ENCODE measurements at regions not wholly inside any gene's neighbourhood (a gene's known extent, or its start where the extent isn't known, plus 50 kb on each side); places are given as distances from the start of the nearest gene placed in this dataset.

- DNase-seq (ENCODE audit: low spot score), result no peak
- H3K36me3 ChIP-seq, result no peaks in the 10 kb centered on the region
- H3K4me1 ChIP-seq, result no peaks in the 10 kb centered on the region
- TF ChIP-seq CTCF (IDR thresholded peaks at IDR 0.05), result no peak
- H3K9me3 ChIP-seq, result no peaks in the 10 kb centered on the region
- H3K27ac ChIP-seq, result no peak overlapping the region
- H3K27me3 ChIP-seq, result no peaks in the 10 kb centered on the region
- no peak overlapping the region for H3K4me3 ChIP-seq
Measured at GRCh38 chr5:175012267-175012666, 287.9 kb downstream of the MSX2 start.

GRCh38 chr5:175003531-175003930 lies 279.1 kb downstream of the MSX2 start:
- peaks cover 0 to 3% of the 10 kb centered on the region in 2 donors for H3K9me3 ChIP-seq
- no peaks in the 10 kb centered on the region for H3K4me1 ChIP-seq
- no peak overlapping the region for H3K27ac ChIP-seq
- no peak for TF ChIP-seq CTCF (IDR thresholded peaks at IDR 0.05)
- no peak overlapping the region for H3K4me3 ChIP-seq
- H3K27me3 ChIP-seq, result no peaks in the 10 kb centered on the region
- H3K36me3 ChIP-seq, result no peaks in the 10 kb centered on the region
- no peak for DNase-seq (ENCODE audit: low spot score)

- Histone ChIP-seq H3K36me3 (no peaks in the 10 kb centered on the region), H3K4me1 (no peaks in the 10 kb centered on the region), H3K27me3 (no peaks in the 10 kb centered on the region), H3K9me3 (peaks cover 0 to 10% of the 10 kb centered on the region in 2 donors), H3K4me3 (no peak overlapping the region), H3K27ac (no peak overlapping the region)
- DNase-seq (ENCODE audit: low spot score), result no peak
- no peak for TF ChIP-seq CTCF (IDR thresholded peaks at IDR 0.05)
Measured at GRCh38 chr5:175001876-175002645, 277.7 kb downstream of the MSX2 start.

GRCh38 chr5:175001311-175001710 lies 276.9 kb downstream of the MSX2 start:
- H3K27ac ChIP-seq, result no peak overlapping the region
- no peak for TF ChIP-seq CTCF (IDR thresholded peaks at IDR 0.05)
- H3K4me3 ChIP-seq, result no peak overlapping the region

GRCh38 chr5:174999581-174999980 lies 275.2 kb downstream of the MSX2 start:
- Histone ChIP-seq H3K4me3 (no peak overlapping the region), H3K27me3 (no peaks in the 10 kb centered on the region), H3K36me3 (no peaks in the 10 kb centered on the region), H3K27ac (no peak overlapping the region), H3K4me1 (no peaks in the 10 kb centered on the region), H3K9me3 (peaks cover 0 to 10% of the 10 kb centered on the region in 2 donors)
- TF ChIP-seq CTCF (IDR thresholded peaks at IDR 0.05), result no peak
- no peak for DNase-seq (ENCODE audit: low spot score)

More at GRCh38 chr5:175001311-175001710, 276.9 kb downstream of the MSX2 start:
- Histone ChIP-seq H3K9me3 (peaks cover 0 to 10% of the 10 kb centered on the region in 2 donors), H3K27me3 (no peaks in the 10 kb centered on the region), H3K36me3 (no peaks in the 10 kb centered on the region), H3K4me1 (no peaks in the 10 kb centered on the region)
- no peak for DNase-seq (ENCODE audit: low spot score)
